HG03354 (cell line): ENCODE measurements at regions not wholly inside any gene's neighbourhood (a gene's known extent, or its start where the extent isn't known, plus 50 kb on each side); places are given as distances from the start of the nearest gene placed in this dataset.
"Not testable (repeated sequence)": the region's sequence is repeated elsewhere in the genome, so short reads cannot be mapped to it uniquely, and the experiment has no call there.

Experiments
- ATAC-seq: cut with Tn5 transposase; IDR thresholded peaks from one replicate; pipeline ENCODE4 v1.9.1; 2021; ENCODE audit warnings: mild to moderate bottlenecking; ENCODE audit not compliant: unreplicated experiment, poor library complexity, severe bottlenecking

DNA sequence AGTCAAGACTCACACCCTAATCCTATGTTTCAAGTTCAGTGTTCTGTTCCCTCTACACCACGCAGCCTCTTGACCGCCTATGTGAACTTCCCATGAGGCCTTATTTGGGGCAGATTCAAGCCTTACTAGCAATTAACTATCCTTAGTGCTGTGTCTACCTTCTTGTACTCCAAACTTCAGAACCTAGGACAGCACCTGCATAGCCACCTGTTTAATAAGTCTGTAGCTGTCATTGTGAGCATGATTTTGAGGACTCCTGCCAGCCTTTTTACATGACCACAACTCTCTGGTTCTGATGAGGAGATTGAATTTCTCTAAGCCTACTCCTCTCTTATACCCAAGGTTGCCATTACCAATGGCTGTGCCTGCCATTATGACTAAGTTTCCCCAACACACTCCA lies 50.8 kb upstream of the PCSK1 start:
- ATAC-seq = no peak

DNA sequence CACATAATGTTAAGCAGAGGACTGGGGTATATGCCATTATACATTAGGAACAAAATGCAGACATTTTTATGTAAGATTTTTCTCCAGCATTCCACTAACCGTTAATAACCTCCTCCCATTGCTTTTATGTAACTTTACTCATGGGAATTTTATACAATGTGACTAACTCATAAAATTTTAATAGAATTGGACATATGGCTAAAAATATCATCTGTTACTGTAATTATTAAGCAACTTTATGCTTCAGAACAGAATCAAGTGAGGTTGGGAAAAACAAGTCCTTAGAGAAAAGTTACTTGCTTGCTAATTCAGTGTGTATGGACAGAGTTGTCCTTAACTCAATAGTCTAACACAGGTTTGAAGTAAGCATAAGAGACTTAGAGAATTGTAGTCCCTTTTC lies 54.8 kb upstream of the PCSK1 start:
- ATAC-seq = no peak

DNA sequence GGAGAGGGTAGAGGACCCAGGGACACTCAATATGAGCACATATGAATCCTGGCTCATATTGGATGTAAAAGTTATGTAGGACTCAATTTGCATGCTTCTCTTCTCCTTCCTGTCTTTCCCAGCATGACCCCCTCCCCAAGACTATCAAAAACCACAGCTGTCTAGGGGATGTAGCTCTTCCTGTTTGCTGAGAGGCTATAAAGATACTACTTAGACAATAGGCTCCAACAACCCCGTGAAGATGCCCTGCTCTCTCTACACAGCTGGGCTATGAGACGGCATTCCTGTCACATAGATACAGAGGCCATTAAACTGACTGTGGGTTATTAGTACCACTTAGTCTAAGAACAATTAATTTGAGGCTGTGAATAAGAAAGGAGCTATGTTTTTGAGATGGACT lies 56.5 kb upstream of the PCSK1 start:
- no peak for ATAC-seq

DNA sequence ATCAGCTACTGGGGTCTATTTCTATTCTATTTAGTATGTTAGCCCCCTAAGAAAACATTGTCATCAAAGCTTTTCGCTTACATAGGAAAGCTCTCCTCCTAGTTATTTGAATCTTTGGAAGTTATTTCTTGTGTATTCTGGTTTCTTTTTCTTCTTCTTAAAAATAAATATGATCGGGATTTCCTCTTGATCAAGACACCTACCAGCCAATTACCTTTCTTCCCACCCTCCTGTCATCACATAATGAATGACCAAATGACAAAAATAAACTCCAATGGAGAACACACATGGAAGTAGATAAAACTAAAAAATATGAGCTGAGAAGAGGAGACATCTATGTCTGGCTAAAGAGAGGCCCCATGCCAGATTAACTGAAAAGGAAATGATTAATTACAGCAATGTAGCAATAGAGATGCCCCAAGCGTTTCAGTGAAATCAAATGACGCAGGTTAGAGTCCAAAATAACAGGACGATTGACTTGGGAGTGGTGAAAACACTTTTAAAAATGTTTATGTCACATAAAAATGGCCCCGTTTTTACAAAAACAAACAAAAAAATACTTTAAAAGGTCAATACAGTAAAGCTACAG lies 59.5 kb upstream of the PCSK1 start:
- ATAC-seq = no peak

DNA sequence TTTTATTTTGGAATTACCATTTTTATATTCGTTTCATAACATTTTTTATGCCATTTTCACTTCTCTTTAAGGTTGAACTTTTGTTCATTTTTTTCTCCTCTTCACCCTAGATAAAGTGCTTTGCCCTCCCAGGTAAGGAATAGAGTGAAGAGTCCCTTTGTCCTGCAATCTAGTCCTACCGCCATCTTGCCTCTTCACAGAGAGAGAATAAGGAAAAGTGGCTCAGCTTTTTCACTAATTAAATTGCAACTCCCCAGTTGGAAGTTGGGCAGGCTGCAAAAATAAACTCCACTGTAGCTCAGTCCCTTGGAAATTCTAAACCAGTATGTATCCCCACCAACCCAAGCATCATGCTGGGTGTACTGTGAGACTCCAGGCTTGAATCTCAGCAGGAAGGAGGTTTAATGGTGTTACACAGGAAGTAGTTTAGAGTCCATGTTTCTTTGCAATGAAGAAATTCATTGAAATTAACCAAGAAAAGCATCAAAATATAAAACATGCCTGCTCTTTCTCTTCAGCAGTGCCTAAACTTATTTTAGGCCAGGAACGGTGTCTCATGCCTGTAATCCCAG lies 60.3 kb upstream of the PCSK1 start:
- no peak for ATAC-seq

DNA sequence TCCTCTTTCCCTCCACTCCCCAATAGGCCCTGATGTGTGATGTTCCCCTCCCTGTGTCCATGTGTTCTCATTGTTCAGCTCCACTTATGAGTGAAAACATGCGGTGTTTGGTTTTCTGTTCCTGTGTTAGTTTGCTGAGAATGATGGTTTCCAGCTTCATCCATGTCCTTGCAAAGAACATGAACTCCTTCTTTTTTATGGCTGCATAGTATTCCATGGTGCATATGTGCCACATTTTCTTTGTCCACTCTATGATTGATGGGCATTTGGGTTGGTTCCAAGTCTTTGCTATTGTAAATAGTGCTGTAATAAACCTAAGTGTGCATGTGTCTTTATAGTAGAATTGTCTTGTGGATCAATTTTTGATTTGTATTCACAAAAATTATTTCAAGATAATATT lies 62.4 kb upstream of the PCSK1 start:
- ATAC-seq = not testable (repeated sequence)

DNA sequence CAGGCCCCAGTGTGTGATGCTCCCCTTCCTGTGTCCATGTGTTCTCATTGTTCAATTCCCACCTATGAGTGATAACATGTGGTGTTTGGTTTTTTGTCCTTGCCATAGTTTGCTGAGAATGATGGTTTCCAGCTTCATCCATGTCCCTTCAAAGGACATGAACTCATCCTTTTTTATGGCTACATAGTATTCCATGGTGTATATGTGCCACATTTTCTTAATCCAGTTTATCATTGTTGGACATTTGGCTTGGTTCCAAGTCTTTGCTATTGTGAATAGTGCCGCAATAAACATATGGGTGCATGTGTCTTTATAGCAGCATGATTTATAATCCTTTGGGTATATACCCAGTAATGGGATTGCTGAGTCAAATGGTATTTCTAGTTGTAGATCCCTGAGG lies 64.0 kb upstream of the PCSK1 start:
- not testable (repeated sequence) for ATAC-seq

DNA sequence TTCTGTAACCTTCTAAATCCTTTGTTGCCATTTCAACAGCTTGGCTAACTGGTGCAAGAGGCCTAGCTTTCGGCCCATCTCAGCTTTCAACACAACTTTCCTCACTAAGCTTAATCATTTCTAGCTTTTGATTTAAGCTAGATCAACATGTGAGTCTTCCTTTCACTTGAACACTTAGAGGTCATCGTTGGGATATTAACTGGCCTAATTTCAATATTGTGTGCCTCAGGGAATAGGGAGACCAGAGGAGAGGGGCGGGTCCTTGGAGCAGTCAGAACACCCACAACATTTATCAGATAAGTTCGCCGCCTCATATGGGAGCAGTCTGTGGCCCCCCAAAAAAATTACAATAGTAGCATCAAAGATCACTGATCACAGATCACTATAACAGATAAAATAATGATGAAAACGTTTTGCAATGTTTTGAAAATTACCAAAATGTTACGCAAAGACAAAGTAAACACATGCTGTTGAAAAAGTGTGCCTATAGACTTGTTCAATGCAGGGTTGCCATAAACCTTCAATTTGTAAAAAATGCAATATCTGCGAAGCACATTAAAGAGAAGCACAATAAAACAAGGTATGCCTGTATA lies 66.8 kb upstream of the PCSK1 start:
- ATAC-seq = no peak

DNA sequence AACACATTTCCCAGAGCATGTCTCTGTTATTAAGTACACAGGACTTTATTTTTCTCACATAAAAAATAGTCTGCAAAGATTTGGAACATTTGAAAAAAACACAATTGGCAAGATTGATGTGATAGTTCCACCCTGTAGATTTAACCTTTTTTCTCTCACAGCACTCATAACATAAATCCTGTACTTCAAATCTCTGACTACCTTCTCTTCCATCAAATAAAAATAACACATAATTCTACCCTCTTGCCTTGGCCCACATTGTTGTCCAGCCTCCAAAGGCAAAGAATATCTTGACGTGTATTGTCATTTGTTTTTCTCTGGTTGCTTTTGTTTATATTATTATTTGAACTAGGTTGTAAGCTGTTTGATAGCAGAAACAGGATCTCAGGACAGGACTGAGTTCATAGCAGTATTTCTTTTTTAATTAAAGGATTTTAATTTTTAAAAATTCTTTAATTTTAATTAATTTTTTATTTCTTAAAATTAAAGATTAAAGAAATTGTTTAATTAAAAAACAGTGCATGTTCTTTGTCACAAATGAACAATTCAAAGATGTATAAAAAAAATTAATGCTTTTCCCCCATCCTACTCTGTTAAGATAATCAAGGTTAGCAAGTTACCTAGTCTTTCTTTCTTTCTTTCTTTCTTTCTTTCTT lies 69.1 kb upstream of the PCSK1 start:
- ATAC-seq = no peak

DNA sequence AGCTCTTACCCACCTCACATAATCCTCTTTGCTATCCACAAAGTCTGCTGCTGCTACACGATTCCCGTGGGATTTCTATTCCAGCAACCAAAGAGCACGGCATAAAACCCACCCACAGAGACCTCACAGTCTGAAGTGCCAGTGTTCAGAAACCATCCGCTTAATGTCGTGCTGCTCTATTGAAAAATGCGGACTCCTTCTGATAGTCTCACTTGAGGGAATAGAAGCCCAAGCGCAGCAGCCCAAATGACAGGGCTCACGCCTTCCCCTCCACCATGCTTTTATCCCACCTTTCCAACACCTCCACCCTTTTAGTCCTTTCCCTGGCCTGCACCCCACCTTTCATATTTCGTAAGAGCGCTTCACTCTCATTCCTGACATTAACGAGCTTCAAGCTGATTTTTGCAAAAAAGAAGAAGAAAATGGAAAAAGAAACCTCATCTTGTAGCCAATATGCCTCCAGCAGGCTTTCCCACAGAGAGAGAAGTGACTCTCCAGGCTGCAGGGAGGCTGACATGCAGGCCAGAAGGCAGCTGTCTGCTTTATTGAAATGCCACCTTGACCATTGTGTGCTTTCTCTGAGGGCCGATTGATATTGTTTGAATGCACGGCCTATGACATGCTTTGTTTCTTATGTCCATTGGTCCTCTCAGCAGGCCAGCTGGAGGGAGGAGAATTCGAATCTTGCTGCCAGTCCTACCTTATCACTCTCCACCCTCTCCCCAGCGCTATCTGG lies 70.6 kb upstream of the PCSK1 start:
- no peak for ATAC-seq

DNA sequence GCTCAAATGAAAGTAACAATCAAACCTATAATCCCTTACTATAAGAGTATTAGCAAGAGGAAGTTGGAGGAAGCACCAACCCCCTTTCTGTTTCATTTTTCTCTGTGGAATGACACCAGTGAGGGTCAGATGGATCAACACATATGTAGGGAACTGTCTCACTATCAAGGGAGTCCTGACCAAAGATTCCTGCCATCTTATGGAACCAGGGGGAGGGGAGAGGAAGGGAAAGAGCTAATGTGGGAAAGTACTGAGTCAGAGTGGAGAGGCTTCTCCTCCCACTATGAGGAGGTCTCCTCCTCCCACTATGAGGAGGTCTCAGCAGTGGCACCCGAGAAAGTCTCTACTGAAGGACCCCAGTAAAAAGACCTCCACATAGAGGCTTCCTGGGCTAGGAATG lies 73.3 kb upstream of the PCSK1 start:
- ATAC-seq = no peak

DNA sequence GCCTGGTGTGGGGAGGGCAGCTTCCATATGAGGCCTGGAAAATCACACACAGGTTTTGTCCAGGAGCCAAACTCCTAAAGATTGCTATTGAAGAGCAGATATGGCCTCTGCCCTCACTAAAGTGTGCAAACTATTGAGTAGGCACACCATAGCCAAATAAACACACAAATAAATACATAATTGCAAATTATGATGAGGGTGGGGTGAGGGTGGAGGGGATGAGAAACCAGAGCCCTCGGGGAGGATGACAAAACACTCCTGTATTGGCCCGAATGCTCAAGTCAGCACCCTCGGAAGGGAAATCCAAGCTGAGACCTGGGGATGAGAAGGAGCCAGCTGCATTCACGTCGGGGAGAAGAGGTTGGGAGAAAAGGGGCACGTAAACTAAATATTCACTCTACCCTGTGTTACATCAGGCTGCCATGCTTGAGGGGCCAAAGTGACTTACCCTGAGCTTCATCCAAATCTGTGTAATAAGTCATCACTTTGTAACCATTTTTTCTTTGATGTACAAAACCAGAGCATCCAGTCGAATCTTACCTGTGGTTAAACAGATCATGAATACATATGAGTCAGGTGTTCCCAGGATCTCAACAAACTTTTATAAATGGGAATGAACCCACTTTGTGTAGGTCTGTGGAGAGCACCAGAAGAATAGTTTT lies 73.9 kb upstream of the PCSK1 start:
- ATAC-seq = no peak

DNA sequence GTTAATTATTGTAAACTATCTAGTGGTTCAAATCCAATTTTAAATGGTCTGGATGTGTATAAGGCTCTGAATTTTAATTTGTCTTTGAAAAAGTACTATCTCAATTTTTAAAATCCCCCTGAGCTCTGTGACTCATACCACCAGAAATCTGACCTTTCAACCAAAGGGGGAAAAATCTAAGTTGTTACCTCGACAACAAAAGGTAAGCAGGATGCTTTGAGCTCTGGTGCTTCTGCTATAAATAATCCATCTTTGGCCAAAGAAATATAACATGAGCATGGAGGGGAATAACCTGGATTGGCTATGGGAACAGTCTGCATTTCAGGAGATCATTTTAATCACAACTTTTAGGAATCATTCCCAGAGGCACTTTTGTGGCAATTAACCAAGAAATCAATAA lies 76.3 kb upstream of the PCSK1 start:
- no peak for ATAC-seq

DNA sequence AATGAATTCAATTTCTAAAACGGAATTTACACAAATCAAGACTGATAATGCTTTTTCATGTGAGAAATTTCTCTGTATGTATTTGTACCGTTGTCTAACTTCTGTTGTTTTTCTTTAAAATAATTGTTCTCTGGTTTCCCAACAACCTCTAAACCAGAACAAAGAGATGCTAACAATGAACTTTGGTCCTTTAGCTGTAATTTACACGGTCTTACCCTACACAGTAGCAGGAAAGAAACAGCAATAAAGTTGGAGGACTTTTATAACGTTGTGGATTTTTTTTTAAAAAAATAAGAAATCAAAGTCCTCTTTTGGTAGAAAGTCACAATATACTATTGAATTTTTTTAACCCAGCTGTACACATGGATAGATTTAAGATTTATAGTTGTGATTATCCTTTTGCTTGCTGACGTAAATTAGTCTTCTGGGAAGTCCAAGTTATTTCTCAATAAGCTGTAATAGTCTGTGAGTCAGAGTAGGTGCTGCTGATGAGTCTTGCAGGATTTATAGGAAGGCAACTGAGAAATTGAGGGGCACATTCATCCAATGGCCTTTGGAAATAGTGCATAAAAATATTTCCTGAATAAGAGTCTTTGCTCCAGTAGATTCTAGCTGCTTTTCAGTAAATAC lies 76.8 kb upstream of the PCSK1 start:
- no peak for ATAC-seq

DNA sequence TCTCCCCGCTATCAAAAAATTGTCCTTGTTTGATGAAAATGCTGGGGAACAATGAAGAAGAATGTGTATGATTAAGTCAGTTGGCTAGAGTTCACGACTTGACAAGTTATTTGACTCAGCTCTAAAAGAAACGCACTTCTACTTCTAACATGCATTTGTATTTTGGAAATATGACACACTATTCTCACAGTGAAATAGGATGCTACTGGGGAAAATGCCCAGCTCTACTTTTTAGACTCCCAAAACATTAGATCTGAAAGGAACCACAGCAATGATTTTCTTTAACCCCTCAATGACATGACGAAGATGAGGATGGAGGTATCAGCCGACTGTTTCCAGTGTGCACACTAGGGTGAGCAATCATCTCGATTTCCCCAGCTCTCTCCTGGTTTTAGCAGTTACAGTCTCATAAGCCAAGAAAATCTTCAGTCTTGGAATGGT lies 83.6 kb upstream of the PCSK1 start:
- no peak for ATAC-seq

DNA sequence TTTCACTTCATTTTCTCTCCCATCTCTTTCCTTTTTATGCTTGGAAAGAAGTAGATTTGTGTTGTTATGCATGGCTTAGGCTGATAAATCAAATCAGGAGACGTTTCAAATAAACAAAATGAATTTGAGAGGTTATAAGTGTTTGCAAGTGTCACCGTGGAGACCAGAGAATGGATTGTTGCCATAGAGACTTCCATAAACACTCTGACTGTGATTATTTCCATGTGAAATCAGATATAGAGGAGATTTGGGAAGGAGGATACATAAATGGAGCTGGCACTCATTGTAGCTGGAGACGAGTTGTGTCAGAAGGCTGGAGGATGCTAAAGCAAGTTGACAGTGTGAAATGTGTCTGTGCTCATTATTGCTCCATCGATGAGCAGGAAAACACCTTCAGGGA lies 84.2 kb upstream of the PCSK1 start:
- ATAC-seq = no peak

DNA sequence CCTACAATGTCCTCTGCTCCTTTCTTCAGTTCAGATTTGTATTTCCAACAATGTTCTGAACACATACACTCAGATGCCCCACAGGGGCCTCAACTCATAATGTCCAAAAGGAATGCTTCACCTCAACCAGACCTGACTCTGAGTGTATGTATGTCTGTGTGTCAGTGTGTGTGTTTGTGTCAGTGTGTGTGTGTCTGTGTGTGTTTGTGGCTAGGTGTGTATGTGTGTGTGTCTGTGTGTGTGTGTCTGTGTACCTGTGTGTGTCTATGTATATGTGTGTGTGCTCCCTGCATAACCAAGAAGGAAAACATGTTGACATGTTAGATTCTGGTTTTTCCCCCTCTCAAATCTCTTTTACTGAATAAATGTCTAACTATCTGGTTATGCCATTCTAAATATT lies 87.3 kb upstream of the PCSK1 start:
- no peak for ATAC-seq

DNA sequence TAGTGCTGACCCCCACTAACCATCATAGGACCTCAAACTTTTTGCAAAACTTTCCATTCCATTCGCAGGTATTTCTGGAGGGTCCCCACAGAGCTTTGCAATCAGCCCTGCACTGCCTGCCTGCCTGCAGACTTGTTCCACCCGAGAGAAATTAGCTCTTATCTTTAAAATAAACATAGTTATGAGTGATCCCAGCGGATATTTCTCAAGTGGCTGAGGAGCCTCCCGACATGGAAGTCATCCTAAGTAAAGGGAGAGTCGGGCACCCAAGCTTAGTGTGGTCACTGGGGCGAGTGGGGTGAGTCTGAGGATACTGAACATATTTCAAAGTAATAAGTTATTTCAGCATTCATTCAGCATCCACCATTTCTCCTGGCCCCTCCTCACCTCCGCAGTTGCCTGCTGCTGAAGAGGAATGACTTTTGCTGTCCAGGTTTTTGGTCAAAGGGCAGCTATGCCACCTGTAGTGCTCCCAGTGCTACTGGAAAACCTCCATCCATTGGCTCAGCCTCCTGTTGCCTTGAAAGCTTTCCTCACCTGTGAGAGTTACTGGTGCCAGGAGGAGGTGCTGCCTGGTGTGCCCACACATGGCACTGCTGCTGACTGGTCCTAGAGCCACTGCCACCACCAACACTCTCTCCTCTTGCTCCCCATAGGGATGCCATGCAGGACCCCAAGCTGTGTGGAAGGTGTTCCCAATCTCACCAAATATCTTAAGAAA lies 89.7 kb upstream of the PCSK1 start:
- ATAC-seq = no peak
